DOHH2 (cell line): ENCODE measurements at regions not wholly inside any gene's neighbourhood (a gene's known extent, or its start where the extent isn't known, plus 50 kb on each side); places are given as distances from the start of the nearest gene placed in this dataset.

Experiments
- H3F3A ChIP-seq: fragments of 200-600 bp; sonication (generic), shearing (Covaris generic); 2 replicates; pipeline ENCODE4 v1.6.0; 2016; ENCODE audit warnings: antibody characterized with exemption, mild to moderate bottlenecking; ENCODE audit not compliant: control insufficient read depth, insufficient read depth
- H3K27ac ChIP-seq: fragments of 200-600 bp; sonication (generic); 2 replicates; pipeline ENCODE4 v1.5.1; 2014; ENCODE audit warnings: low read depth, mild to moderate bottlenecking, low read length, moderate library complexity
- H3K27me3 ChIP-seq: fragments of 200-600 bp; sonication (generic); 2 replicates; pipeline ENCODE4 v1.6.1; 2014; ENCODE audit warnings: mild to moderate bottlenecking, low read length, mixed read lengths; ENCODE audit not compliant: control insufficient read depth
- H3K36me3 ChIP-seq: fragments of 200-600 bp; sonication (generic); 2 replicates; pipeline ENCODE4 v1.6.1; 2014; ENCODE audit warnings: mild to moderate bottlenecking, low read length, moderate library complexity, mixed read lengths; ENCODE audit not compliant: control insufficient read depth
- H3K4me1 ChIP-seq: fragments of 200-600 bp; sonication (generic); 2 replicates; pipeline ENCODE4 v1.6.1; 2014; ENCODE audit warnings: mild to moderate bottlenecking, low read length, mixed read lengths; ENCODE audit not compliant: control insufficient read depth
- H3K4me2 ChIP-seq: fragments of 200-600 bp; sonication (generic); 2 replicates; pipeline ENCODE4 v1.6.0; 2014; ENCODE audit warnings: mild to moderate bottlenecking, low read length, moderate library complexity
- H3K4me3 ChIP-seq: fragments of 200-600 bp; sonication (generic); 2 replicates; pipeline ENCODE4 v1.5.1; 2014; ENCODE audit warnings: mild to moderate bottlenecking, low read length, mixed read lengths
- H3K79me2 ChIP-seq: fragments of 200-600 bp; sonication (generic); 2 replicates; pipeline ENCODE4 v1.6.1; 2014; ENCODE audit warnings: mild to moderate bottlenecking, low read length, mixed read lengths; ENCODE audit not compliant: control insufficient read depth
- H3K9me2 ChIP-seq: fragments of 200-600 bp; sonication (generic); replicated peaks from 2 replicates; pipeline ENCODE4 v1.6.1; 2014; ENCODE audit warnings: mild to moderate bottlenecking, low read length, mixed read lengths; ENCODE audit not compliant: control insufficient read depth
- H3K9me3 ChIP-seq: fragments of 200-600 bp; sonication (generic); 2 replicates; pipeline ENCODE4 v1.6.1; 2014; ENCODE audit warnings: antibody characterized with exemption, low read length, mixed read lengths; ENCODE audit not compliant: control insufficient read depth, insufficient read depth
- H4K20me1 ChIP-seq: fragments of 200-600 bp; sonication (generic); 2 replicates; pipeline ENCODE4 v1.6.0; 2014; ENCODE audit warnings: low read depth, mild to moderate bottlenecking, antibody characterized with exemption, low read length, moderate library complexity; ENCODE audit not compliant: control insufficient read depth, insufficient read depth
- EZH2phosphoT487 ChIP-seq: fragments of 200-600 bp; sonication (generic); IDR thresholded peaks from 2 replicates; pipeline ENCODE4 v1.6.1; 2017; ENCODE audit warnings: borderline replicate concordance, mild to moderate bottlenecking, antibody characterized with exemption, low read length, moderate library complexity, mixed read lengths
- TF ChIP-seq, protein P1 (sequence below): fragments of 200-600 bp; sonication (generic); IDR thresholded peaks from one replicate; pipeline ENCODE4 v1.5.1; 2014; ENCODE audit warnings: antibody characterized with exemption, mild to moderate bottlenecking, low read depth, low read length; ENCODE audit not compliant: poor library complexity, severe bottlenecking

GRCh38 chr15:87727073-87727472, 529.5 kb downstream of the NTRK3 start:
- no peaks in the 10 kb centered on the region for H3K79me2 ChIP-seq
- no peak overlapping the region for H3K27ac ChIP-seq
- H3K9me3 ChIP-seq = no peaks in the 10 kb centered on the region
- H3K9me2 ChIP-seq = no peaks in the 10 kb centered on the region
- no peaks in the 10 kb centered on the region for H4K20me1 ChIP-seq
- H3K27me3 ChIP-seq = no peaks in the 10 kb centered on the region
- H3K4me2 ChIP-seq = no peak overlapping the region
- H3K4me3 ChIP-seq = no peak overlapping the region
- H3K4me1 ChIP-seq = no peaks in the 10 kb centered on the region
- no peaks in the 10 kb centered on the region for H3F3A ChIP-seq
- no peak for TF ChIP-seq EZH2phosphoT487
- TF ChIP-seq, protein P1, sequence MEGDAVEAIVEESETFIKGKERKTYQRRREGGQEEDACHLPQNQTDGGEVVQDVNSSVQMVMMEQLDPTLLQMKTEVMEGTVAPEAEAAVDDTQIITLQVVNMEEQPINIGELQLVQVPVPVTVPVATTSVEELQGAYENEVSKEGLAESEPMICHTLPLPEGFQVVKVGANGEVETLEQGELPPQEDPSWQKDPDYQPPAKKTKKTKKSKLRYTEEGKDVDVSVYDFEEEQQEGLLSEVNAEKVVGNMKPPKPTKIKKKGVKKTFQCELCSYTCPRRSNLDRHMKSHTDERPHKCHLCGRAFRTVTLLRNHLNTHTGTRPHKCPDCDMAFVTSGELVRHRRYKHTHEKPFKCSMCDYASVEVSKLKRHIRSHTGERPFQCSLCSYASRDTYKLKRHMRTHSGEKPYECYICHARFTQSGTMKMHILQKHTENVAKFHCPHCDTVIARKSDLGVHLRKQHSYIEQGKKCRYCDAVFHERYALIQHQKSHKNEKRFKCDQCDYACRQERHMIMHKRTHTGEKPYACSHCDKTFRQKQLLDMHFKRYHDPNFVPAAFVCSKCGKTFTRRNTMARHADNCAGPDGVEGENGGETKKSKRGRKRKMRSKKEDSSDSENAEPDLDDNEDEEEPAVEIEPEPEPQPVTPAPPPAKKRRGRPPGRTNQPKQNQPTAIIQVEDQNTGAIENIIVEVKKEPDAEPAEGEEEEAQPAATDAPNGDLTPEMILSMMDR = no peak
- no peaks in the 10 kb centered on the region for H3K36me3 ChIP-seq

GRCh38 chr15:87724330-87724729, 532.2 kb downstream of the NTRK3 start:
- Histone ChIP-seq H4K20me1 (no peaks in the 10 kb centered on the region), H3K4me2 (no peak overlapping the region), H3K79me2 (no peaks in the 10 kb centered on the region)

DNA sequence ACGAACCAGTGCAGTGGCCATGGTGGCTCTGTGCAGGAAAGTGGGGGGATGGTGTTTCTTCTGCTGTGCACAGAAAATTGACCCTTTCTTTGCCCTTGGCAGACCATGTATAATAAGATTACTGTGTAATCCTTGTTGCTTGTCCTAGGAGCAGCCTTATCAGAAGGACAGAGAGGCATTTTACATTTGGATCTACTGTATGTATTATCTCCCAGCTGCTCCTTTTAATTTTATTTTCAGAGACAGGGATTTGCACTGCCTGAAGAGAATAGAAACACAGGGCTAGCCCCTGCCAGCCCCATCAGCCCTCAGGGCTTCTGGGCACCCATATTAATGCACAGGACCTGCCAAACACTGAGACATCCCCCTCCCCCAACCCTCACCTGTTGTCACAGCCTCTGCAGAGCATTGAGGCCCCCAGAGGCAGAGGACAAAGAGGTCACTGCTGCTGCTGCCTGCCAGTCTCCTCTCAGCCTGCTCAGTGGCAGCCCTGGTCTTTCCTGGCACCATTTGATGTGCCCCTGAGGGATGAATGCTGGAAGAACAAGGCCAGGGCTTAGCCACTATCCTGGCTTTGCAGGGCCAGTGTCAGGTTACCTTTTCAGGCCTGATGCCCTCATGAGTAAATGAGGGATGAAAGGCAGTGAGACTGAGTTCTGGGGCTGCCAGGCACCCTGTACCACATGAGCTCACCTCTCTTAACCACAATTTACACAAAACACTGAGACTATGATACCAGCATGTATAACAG, 533.4 kb downstream of the NTRK3 start:
- H3K27me3 ChIP-seq = no peaks in the 10 kb centered on the region
- no peak overlapping the region for H3K4me3 ChIP-seq
- TF ChIP-seq EZH2phosphoT487 = no peak
- TF ChIP-seq, protein P1 = no peak
- no peaks in the 10 kb centered on the region for H3K9me2 ChIP-seq
- no peaks in the 10 kb centered on the region for H3K9me3 ChIP-seq
- no peak overlapping the region for H3K27ac ChIP-seq
- no peak overlapping the region for H3K4me2 ChIP-seq
- no peaks in the 10 kb centered on the region for H3K79me2 ChIP-seq
- H3F3A ChIP-seq = no peaks in the 10 kb centered on the region
- no peaks in the 10 kb centered on the region for H3K4me1 ChIP-seq
- no peaks in the 10 kb centered on the region for H3K36me3 ChIP-seq
- no peaks in the 10 kb centered on the region for H4K20me1 ChIP-seq

More at GRCh38 chr15:87724330-87724729, 532.2 kb downstream of the NTRK3 start:
- Histone ChIP-seq H3K36me3 (no peaks in the 10 kb centered on the region), H3K4me3 (no peak overlapping the region), H3K4me1 (no peaks in the 10 kb centered on the region), H3K9me3 (no peaks in the 10 kb centered on the region), H3K9me2 (no peaks in the 10 kb centered on the region), H3K27me3 (no peaks in the 10 kb centered on the region), H3K27ac (no peak overlapping the region), H3F3A (no peaks in the 10 kb centered on the region)
- no peak for TF ChIP-seq EZH2phosphoT487
- TF ChIP-seq, protein P1 = no peak
